Caco-2 (cell line): ENCODE measurements at regions not wholly inside any gene's neighbourhood (a gene's known extent, or its start where the extent isn't known, plus 50 kb on each side); places are given as distances from the start of the nearest gene placed in this dataset.

Source experiments
- BruUV-seq: library from RNA; stranded (reverse); fragments of 400-500 nt; replicated peaks from 2 replicates; lab custom pipeline; 2021; lab: Mats Ljungman, UMichigan
- CTCF ChIA-PET: fragments of 300-600 bp; sonication (Branson Sonifier 250); formaldehyde crosslinking; loops from one replicate; lab custom pipeline; 2022; ENCODE audit warnings: antibody characterized with exemption; lab: Charles Lee
- POLR2A ChIA-PET: fragments of 300-600 bp; sonication (Branson Sonifier 250); formaldehyde crosslinking; loops from one replicate; lab custom pipeline; 2022; ENCODE audit warnings: antibody characterized with exemption; lab: Charles Lee
- DNase-seq, 2 experiments: peaks; one replicate each; pipeline versions ENCODE4 v3.0.0 to v3.0.0-alpha.2; 2020 to 2022
- H3K27me3 ChIP-seq: replicated peaks from 2 replicates; pipeline ENCODE4 v1.6.0; 2011; ENCODE audit warnings: low read length; ENCODE audit not compliant: control insufficient read depth, insufficient read depth
- H3K36me3 ChIP-seq: 2 replicates; pipeline ENCODE4 v1.5.1; 2011; ENCODE audit warnings: low read length; ENCODE audit not compliant: control insufficient read depth, insufficient read depth
- H3K4me1 ChIP-seq: fragments of 250-450 bp; sonication (Bioruptor Pico); 2 replicates; pipeline ENCODE4 v1.5.1; 2020; ENCODE audit warnings: mild to moderate bottlenecking
- H3K4me3 ChIP-seq: 2 replicates; pipeline ENCODE4 v1.5.1; 2011; ENCODE audit warnings: low read depth, mild to moderate bottlenecking, control low read depth, low read length
- H3K9me3 ChIP-seq: fragments of 250-450 bp; sonication (Bioruptor Pico); 2 replicates; pipeline ENCODE4 v1.5.1; 2020; ENCODE audit warnings: mild to moderate bottlenecking, moderate library complexity
- H3K27ac Mint-ChIP-seq: one replicate; pipeline ENCODE4 v1.8.0; 2022; ENCODE audit warnings: mixed read lengths; ENCODE audit not compliant: unreplicated experiment
- H3K27me3 Mint-ChIP-seq: one replicate; pipeline ENCODE4 v1.8.0; 2022; ENCODE audit warnings: mixed read lengths; ENCODE audit not compliant: insufficient read depth, unreplicated experiment
- H3K36me3 Mint-ChIP-seq: one replicate; pipeline ENCODE4 v1.8.0; 2022; ENCODE audit warnings: mild to moderate bottlenecking, mixed read lengths; ENCODE audit not compliant: insufficient read depth, unreplicated experiment
- H3K4me1 Mint-ChIP-seq: one replicate; pipeline ENCODE4 v1.8.0; 2022; ENCODE audit warnings: low read depth, mixed read lengths; ENCODE audit not compliant: unreplicated experiment
- H3K4me3 Mint-ChIP-seq: one replicate; pipeline ENCODE4 v1.8.0; 2022; ENCODE audit warnings: mild to moderate bottlenecking, moderate library complexity, mixed read lengths; ENCODE audit not compliant: unreplicated experiment
- H3K9me3 Mint-ChIP-seq: one replicate; pipeline ENCODE4 v1.8.0; 2022; ENCODE audit warnings: mixed read lengths; ENCODE audit not compliant: unreplicated experiment
- intact Hi-C: fragments of 100-400 bp; cut with micrococcal nuclease; formaldehyde crosslinking; loops from one replicate; pipeline ENCODE4 v1.10.0; 2022; ENCODE audit not compliant: unreplicated experiment
- TF ChIP-seq, protein P1 (sequence below), 2 experiments: fragments of 200-600 bp in 1 of 2; IDR thresholded peaks; 1 replicate in 1 of 2; 2 replicates in 1 of 2; pipeline versions ENCODE4 v1.5.1 to v1.8.0; 2011 to 2022; ENCODE audit warnings: antibody characterized with exemption in 1 of 2, control low read depth in 1 of 2, inconsistent platforms in 1 of 2, low read depth in 1 of 2, low read length in 1 of 2, mild to moderate bottlenecking in 1 of 2, moderate library complexity in 1 of 2; ENCODE audit not compliant: insufficient read depth in 1 of 2, severe bottlenecking in 1 of 2, unreplicated experiment in 1 of 2

GRCh38 chr4:38565271-38566199 is 98.5 kb upstream of the KLF3 start:
- DNase-seq, result no peak
- TF ChIP-seq, protein P1, sequence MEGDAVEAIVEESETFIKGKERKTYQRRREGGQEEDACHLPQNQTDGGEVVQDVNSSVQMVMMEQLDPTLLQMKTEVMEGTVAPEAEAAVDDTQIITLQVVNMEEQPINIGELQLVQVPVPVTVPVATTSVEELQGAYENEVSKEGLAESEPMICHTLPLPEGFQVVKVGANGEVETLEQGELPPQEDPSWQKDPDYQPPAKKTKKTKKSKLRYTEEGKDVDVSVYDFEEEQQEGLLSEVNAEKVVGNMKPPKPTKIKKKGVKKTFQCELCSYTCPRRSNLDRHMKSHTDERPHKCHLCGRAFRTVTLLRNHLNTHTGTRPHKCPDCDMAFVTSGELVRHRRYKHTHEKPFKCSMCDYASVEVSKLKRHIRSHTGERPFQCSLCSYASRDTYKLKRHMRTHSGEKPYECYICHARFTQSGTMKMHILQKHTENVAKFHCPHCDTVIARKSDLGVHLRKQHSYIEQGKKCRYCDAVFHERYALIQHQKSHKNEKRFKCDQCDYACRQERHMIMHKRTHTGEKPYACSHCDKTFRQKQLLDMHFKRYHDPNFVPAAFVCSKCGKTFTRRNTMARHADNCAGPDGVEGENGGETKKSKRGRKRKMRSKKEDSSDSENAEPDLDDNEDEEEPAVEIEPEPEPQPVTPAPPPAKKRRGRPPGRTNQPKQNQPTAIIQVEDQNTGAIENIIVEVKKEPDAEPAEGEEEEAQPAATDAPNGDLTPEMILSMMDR (IDR thresholded peaks at IDR 0.05; ENCODE audit: insufficient read depth in 1 of 2, low read depth in 1 of 2, low read length in 1 of 2, severe bottlenecking in 1 of 2, unreplicated experiment in 1 of 2), result no peak

DNA sequence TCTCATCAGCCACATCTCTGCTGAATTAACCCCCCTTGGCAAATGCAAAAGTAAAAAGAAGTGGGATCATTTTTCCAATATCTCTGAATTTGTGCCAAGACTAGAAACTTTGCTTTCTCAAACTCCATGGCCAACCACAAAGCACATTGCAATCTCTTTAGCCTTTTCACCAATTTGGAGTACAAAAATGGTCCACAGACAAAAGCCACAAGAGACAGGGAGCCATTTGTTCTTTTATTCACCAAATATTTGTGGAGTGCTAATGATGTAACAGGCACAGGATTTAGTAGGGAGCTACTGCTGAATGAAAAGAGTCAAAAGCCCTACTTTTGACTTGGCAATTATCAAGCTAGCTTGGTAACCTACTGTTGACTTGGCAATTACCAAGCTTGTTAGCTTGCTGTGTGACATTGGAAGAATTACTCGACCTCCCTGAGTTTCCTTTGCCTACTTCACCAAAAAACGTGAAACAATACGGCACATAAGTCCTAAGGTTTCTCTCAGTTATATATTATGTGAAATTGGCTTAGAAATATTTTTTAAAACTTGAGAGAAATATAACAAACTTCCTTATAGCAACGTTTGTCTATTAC is 97.1 kb upstream of the KLF3 start:
- TF ChIP-seq, protein P1 (IDR thresholded peaks at IDR 0.05; ENCODE audit: insufficient read depth in 1 of 2, low read depth in 1 of 2, low read length in 1 of 2, severe bottlenecking in 1 of 2, unreplicated experiment in 1 of 2), result no peak
- POLR2A ChIA-PET, result no interaction called here
- H3K27ac Mint-ChIP-seq, result no peak overlapping the region
- CTCF ChIA-PET, result no interaction called here
- H3K9me3 Mint-ChIP-seq, result no peaks in the 10 kb centered on the region
- BruUV-seq, result no TSS peak
- Histone ChIP-seq H3K4me1 (no peaks in the 10 kb centered on the region), H3K9me3 (no peaks in the 10 kb centered on the region), H3K27me3 (no peaks in the 10 kb centered on the region), H3K4me3 (no peak overlapping the region), H3K36me3 (no peaks in the 10 kb centered on the region; the same call in 1 of the 2 replicates)
- no peaks in the 10 kb centered on the region for H3K36me3 Mint-ChIP-seq
- no peaks in the 10 kb centered on the region for H3K27me3 Mint-ChIP-seq
- H3K4me1 Mint-ChIP-seq, result peaks cover 6% of the 10 kb centered on the region
- no peak for DNase-seq
- H3K4me3 Mint-ChIP-seq, result no peak overlapping the region
- intact Hi-C loops, result no loop called here

More at GRCh38 chr4:38565271-38566199, 98.5 kb upstream of the KLF3 start:
- no peaks in the 10 kb centered on the region for H3K4me1 ChIP-seq
- intact Hi-C loops, result no loop called here
- ChIA-PET POLR2A (no interaction called here), CTCF (no interaction called here)
- no TSS peak for BruUV-seq
- no peak overlapping the region for H3K4me3 Mint-ChIP-seq
- no peak overlapping the region for H3K27ac Mint-ChIP-seq
- H3K36me3 ChIP-seq, result no peaks in the 10 kb centered on the region; the same call in 1 of the 2 replicates
- H3K4me3 ChIP-seq, result no peak overlapping the region
- no peaks in the 10 kb centered on the region for H3K27me3 ChIP-seq
- H3K9me3 ChIP-seq, result no peaks in the 10 kb centered on the region
- no peaks in the 10 kb centered on the region for H3K27me3 Mint-ChIP-seq
- no peaks in the 10 kb centered on the region for H3K9me3 Mint-ChIP-seq
- H3K36me3 Mint-ChIP-seq, result no peaks in the 10 kb centered on the region
- H3K4me1 Mint-ChIP-seq, result peaks cover 6% of the 10 kb centered on the region

DNA sequence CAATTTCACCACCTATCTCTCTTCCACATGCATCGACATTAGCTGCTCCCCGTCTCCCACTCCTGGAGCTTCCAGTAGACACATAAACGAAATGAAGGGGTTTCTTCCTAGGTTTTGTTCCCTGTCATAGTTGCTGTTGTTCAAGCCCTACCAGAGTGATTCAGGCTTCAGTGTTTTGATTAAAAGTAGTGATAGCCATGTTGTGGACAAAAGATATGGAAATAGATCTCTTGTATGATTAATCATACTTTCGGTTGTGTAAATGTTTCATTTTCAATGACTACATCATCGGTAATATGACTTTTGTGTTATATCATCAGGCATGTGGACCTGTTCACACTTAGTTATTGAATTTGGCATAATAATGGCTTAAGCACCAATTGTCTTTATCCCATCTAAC is 96.5 kb upstream of the KLF3 start:
- Mint-ChIP-seq H3K4me3 (no peak overlapping the region), H3K36me3 (no peaks in the 10 kb centered on the region), H3K4me1 (peaks cover 6% of the 10 kb centered on the region), H3K27me3 (no peaks in the 10 kb centered on the region), H3K9me3 (no peaks in the 10 kb centered on the region), H3K27ac (no peak overlapping the region)
- CTCF ChIA-PET, result no interaction called here
- intact Hi-C loops, result no loop called here
- DNase-seq, result no peak
- H3K4me1 ChIP-seq, result no peaks in the 10 kb centered on the region
- BruUV-seq, result no TSS peak
- TF ChIP-seq, protein P1 (IDR thresholded peaks at IDR 0.05; ENCODE audit: insufficient read depth in 1 of 2, low read depth in 1 of 2, low read length in 1 of 2, severe bottlenecking in 1 of 2, unreplicated experiment in 1 of 2), result no peak
- H3K9me3 ChIP-seq, result no peaks in the 10 kb centered on the region
- POLR2A ChIA-PET, result no interaction called here
- no peak overlapping the region for H3K4me3 ChIP-seq
- H3K36me3 ChIP-seq, result no peaks in the 10 kb centered on the region; the same call in 1 of the 2 replicates
- H3K27me3 ChIP-seq, result no peaks in the 10 kb centered on the region
